Urinary bladder (tissue), 3 donors: ENCODE measurements at regions not wholly inside any gene's neighbourhood (a gene's known extent, or its start where the extent isn't known, plus 50 kb on each side); places are given as distances from the start of the nearest gene placed in this dataset.
"Not testable (repeated sequence)": the region's sequence is repeated elsewhere in the genome, so short reads cannot be mapped to it uniquely, and the experiment has no call there.

Source experiments
- DNase-seq: peaks from one replicate; pipeline ENCODE4 v3.0.0-alpha.2; 2015; ENCODE audit errors: extremely low spot score
- H3K27ac ChIP-seq: one replicate; pipeline ENCODE4 v1.5.1; 2013; ENCODE audit warnings: low read depth, mild to moderate bottlenecking, moderate library complexity
- H3K36me3 ChIP-seq: one replicate; pipeline ENCODE4 v1.6.1; 2013; ENCODE audit warnings: mild to moderate bottlenecking, moderate library complexity; ENCODE audit not compliant: insufficient read depth
- H3K4me1 ChIP-seq: one replicate; pipeline ENCODE4 v1.6.1; 2013; ENCODE audit warnings: mild to moderate bottlenecking, moderate library complexity; ENCODE audit not compliant: insufficient read depth
- H3K4me3 ChIP-seq: one replicate; pipeline ENCODE4 v1.5.1; 2013; ENCODE audit warnings: low read depth, low read length
- WGBS: extraction: QIAGEN DNeasy Blood & Tissue Kit; methylation state at CpG from one replicate; pipeline ENCODE4 v1.1.7; 2013; 5-methylcytosine and 5-hydroxymethylcytosine counted together
- donor health status: healthy with polysubstance abuse.
- donor health status: healthy.

GRCh38 chr6:81948196-81948595 is 195.7 kb upstream of the TENT5A start:
- not testable (repeated sequence) for DNase-seq, H3K4me1 ChIP-seq, H3K36me3 ChIP-seq, H3K27ac ChIP-seq, H3K4me3 ChIP-seq
- 92% methylated on average over 4 of the region's 4 CpGs for WGBS

DNA sequence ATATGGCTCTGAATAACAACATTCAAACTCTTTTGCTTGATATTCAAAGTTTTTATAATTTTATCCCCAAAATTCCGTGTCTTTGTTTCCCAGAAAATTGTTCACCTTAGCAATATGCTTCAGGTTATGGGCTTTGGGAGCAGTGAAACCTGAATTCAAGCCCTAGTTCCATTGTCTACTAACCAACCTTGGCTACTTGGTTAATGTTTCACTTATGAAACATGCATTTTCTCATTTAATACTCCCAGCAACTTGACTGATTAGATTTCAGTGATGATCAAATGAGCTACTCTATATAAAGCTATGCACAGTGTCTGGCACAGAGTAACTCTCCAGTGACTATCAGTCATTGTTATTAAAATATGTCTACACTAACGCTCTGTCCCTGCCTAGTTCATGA is 192.2 kb upstream of the TENT5A start:
- DNase-seq, result no peak
- no peaks in the 10 kb centered on the region for H3K36me3 ChIP-seq
- WGBS, result 95% methylated on average over 2 of the region's 2 CpGs

DNA sequence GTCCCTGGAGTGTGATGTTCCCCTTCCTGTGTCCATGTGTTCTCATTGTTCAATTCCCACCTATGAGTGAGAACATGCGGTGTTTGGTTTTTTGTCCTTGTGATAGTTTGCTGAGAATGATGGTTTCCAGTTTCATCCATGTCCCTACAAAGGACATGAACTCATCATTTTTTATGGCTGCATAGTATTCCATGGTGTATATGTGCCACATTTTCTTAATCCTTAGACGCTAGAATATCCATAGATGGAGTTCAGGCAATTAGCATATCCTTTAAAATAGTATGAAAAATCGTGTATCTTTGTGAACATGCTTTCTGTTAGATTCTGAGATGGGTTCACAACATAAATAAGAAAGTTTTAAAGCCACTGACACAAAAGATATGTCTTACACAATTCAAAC is 190.4 kb upstream of the TENT5A start:
- not testable (repeated sequence) for DNase-seq, H3K4me1 ChIP-seq, H3K36me3 ChIP-seq, H3K4me3 ChIP-seq, H3K27ac ChIP-seq
- WGBS, result 92% methylated on average over 2 of the region's 3 CpGs

More for the DNA sequence above, 192.2 kb upstream of the TENT5A start:
- H3K4me3 ChIP-seq, result no peak overlapping the region
- no peaks in the 10 kb centered on the region for H3K4me1 ChIP-seq
- no peak overlapping the region for H3K27ac ChIP-seq

DNA sequence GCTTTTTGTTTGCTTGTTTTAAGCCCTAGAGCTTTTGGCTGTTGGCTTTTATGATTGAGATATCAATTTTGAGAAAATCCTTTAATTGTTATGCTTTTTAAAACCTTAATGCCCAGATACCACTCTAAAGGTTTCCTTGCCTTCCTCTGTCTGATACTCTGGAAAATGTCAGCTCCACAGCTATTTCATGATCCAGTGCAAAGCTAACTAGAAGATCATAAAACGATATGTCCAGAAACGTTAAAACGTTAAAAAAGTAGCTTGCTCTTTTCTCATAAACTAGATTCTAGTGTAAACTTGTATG is 189.5 kb upstream of the TENT5A start:
- WGBS, result 29% methylated on average over 3 of the region's 3 CpGs
- Histone ChIP-seq H3K4me1 (peaks cover 1% of the 10 kb centered on the region), H3K36me3 (no peaks in the 10 kb centered on the region), H3K4me3 (no peak overlapping the region), H3K27ac (no peak overlapping the region)
- DNase-seq, result no peak

GRCh38 chr6:81940451-81940985 is 188.0 kb upstream of the TENT5A start:
- no peak overlapping the region for H3K27ac ChIP-seq
- 51% methylated on average over 1 of the region's 1 CpG for WGBS
- H3K4me3 ChIP-seq, result no peak overlapping the region
- H3K4me1 ChIP-seq, result peaks cover 1% of the 10 kb centered on the region
- H3K36me3 ChIP-seq, result no peaks in the 10 kb centered on the region
- no peak for DNase-seq

DNA sequence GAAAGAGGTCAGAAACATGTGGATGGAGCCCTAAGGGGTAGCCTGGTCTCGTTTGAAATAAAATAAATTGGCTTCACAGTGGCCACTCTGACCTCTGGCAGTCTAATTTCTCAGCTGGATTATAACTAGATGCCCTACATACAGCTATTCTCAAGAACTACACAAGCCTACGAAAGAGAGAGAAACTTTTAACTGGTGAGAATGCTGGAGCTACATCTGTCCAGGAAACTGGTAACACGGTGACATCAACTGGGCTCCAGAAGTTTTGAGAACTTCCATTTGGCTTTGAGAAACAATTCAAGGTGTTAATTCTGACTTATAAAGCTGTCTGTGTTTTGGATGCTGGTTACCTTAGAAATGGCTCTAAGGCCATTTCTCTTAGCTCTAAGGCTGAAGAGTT is 187.3 kb upstream of the TENT5A start:
- no peak for DNase-seq
- WGBS, result 55% methylated on average over 3 of the region's 3 CpGs
- no peak overlapping the region for H3K27ac ChIP-seq
- H3K4me3 ChIP-seq, result no peak overlapping the region
- H3K36me3 ChIP-seq, result no peaks in the 10 kb centered on the region
- H3K4me1 ChIP-seq, result peaks cover 1% of the 10 kb centered on the region

DNA sequence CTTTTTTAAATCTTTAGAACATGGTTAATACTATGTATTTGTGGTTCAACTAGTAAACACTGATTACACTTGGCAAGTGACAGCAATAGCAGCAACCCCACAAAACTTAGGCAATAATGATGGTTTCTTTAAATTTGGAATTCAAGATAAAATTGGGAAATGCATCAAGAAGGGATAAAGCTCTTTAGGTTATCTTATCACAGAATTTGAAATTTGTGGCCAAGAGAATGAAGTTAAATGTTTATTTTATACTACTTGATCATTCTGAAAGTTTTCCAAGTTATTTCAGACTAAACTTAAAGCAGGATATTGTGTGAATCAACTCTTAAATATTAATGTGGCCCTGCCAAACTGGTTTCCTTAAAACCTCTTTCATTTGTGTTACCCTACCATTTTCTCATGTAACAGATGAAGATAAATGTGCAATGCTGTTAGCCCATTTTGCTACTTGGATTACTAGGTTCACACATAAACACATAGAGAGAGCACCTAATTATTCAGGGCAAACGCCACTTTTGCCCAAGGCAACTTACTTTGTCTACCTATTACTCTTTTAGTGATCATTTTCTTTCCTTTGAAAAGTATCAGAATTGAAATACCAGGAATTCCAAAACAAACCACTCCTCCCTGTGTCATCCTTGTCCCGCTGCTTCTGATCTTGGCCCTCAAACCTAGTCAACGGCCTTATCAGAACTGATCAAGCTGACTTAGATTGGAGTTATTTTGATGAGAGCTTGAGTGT is 186.7 kb upstream of the TENT5A start:
- no peak for DNase-seq
- Histone ChIP-seq H3K4me1 (peaks cover 1% of the 10 kb centered on the region), H3K36me3 (no peaks in the 10 kb centered on the region), H3K27ac (no peak overlapping the region), H3K4me3 (no peak overlapping the region)
- WGBS, result 62% methylated on average over 3 of the region's 3 CpGs

DNA sequence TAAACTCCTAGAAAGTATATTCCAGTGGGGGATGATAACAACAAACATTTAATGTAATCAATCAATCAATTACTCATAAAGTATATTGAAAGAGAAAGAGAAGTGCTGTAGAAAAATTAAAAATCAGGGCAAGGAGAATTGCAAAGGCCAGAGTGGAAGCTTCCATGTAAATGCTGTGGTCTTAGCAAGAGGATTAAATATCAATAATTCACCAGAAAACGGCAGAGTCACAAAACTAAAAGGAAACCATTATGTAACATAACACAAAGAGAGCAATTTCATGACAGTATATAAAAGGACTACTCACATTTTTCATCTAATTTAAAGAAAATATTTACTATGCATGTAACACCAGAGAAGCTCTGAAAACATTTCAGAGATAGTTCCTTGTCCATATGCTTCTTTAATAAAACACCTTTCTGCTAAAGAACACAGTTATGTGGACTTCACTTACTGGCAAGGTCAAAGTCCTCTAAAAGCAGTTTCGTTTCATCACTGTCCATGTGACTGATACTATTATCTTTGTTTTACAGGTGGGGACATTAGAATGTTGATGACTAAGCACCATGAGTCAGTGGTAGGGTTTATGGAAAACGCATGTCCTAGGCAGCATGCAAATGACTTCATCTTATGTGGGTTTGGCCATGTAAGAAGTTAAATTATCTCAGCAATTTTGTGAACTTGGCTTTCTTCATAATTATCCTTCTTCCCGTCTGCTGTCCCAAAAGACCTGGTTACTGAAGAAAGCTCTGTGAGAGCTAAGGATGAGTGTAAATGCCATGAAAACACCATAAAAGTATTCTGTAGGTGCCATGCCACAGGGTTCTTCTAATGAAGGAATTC is 185.8 kb upstream of the TENT5A start:
- Histone ChIP-seq H3K36me3 (no peaks in the 10 kb centered on the region), H3K27ac (no peak overlapping the region), H3K4me3 (no peak overlapping the region), H3K4me1 (peaks cover 1% of the 10 kb centered on the region)
- no peak for DNase-seq
- 32% methylated on average over 4 of the region's 4 CpGs for WGBS

GRCh38 chr6:81937296-81937937 is 184.9 kb upstream of the TENT5A start:
- Histone ChIP-seq H3K4me1 (peaks cover 1% of the 10 kb centered on the region), H3K27ac (no peak overlapping the region), H3K4me3 (no peak overlapping the region), H3K36me3 (no peaks in the 10 kb centered on the region)
- no peak for DNase-seq
- 74% methylated on average over 6 of the region's 6 CpGs for WGBS

- peaks cover 1% of the 10 kb centered on the region for H3K4me1 ChIP-seq
- H3K36me3 ChIP-seq, result no peaks in the 10 kb centered on the region
- no peak for DNase-seq
- no peak overlapping the region for H3K27ac ChIP-seq
- 66% methylated on average over 1 of the region's 1 CpG for WGBS
- H3K4me3 ChIP-seq, result no peak overlapping the region
Measured at GRCh38 chr6:81934936-81935335, 182.5 kb upstream of the TENT5A start.

DNA sequence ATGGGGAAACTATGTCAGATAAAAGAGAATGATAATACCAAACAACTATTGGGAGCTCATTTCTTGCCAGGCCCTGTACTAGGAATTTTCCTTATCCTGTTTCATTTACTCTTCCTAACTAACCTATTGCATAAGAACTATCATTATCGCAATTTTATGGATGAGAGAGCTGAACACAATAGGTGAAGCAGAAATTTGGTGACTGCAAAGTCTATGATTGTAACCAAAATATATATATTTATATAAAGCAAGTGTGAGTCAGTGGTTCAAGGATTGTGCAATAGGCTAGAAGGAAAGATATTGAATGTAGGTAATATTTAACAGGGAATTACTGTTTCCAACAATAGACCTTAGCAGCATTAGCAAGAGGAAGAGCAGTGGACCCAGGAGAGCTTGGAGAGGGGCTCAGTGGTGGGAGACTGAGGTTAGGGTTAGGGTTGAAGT is 181.1 kb upstream of the TENT5A start:
- no peak overlapping the region for H3K27ac ChIP-seq
- H3K4me3 ChIP-seq, result no peak overlapping the region
- DNase-seq, result no peak
- H3K36me3 ChIP-seq, result no peaks in the 10 kb centered on the region
- WGBS, result 96% methylated on average over 1 of the region's 1 CpG
- peaks cover 1% of the 10 kb centered on the region for H3K4me1 ChIP-seq

DNA sequence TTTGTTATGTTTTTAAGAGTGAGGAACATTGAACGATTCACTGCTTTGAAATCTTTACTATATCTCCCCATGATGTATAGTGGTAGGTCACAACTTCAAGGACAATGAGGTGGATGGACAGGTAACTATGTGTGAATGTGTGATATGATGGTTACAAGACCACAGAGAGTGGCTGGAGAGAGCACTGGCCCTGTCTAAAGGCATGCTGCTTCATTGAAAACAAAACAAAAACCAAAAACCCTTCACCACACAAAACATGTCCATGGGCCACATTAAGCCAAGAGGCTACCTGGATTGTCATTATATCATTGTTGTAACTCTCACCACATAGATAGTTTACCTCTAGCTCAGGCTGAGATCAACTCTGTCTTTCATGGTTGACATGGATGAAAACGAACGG is 180.6 kb upstream of the TENT5A start:
- DNase-seq, result no peak
- Histone ChIP-seq H3K4me3 (no peak overlapping the region), H3K27ac (no peak overlapping the region), H3K4me1 (peaks cover 1% of the 10 kb centered on the region), H3K36me3 (no peaks in the 10 kb centered on the region)
- WGBS, result 96% methylated on average over 3 of the region's 3 CpGs

DNA sequence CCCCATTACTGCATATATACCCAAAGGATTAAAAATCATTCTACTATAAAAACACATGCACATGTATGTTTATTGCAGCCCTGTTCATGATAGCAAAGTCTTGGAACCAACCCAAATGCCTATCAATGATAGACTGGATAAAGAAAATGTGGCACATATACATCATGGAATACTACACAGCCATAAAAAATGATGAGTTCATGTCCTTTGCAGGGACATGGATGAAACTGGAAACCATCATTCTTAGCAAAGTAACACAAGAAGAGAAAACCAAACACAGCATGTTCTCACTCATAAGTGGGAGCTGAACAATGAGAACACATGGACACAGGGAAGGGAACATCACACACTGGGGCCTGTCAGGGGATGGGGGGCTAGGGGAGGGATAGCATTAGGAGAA is 180.0 kb upstream of the TENT5A start:
- not testable (repeated sequence) for H3K4me1 ChIP-seq, DNase-seq, H3K4me3 ChIP-seq, H3K36me3 ChIP-seq, H3K27ac ChIP-seq

DNA sequence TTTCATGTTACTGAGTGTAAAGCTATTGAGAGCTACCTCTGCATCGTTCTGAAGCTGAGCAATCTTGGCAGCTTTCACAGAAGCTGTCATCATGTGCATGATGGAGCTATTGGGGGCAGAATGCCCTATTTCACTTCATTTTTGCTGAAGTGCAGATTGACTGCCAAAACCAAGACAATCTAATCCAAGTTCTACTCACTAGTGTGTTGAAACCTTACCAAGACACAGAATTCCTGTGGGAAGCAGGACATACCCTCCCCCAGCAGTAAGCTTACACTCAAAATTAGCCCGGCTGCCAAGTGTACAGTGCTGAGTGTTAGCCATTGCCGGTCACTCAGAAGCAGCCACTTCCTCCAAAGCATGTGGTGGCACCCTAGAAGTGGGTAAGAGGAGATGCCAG is 177.3 kb upstream of the TENT5A start:
- Histone ChIP-seq H3K4me3 (no peak overlapping the region), H3K36me3 (no peaks in the 10 kb centered on the region), H3K27ac (no peak overlapping the region), H3K4me1 (no peaks in the 10 kb centered on the region)
- 77% methylated on average over 3 of the region's 3 CpGs for WGBS
- no peak for DNase-seq
